ENCODE measurements at regions not wholly inside any gene's neighbourhood (a gene's known extent, or its start where the extent isn't known, plus 50 kb on each side); places are given as distances from the start of the nearest gene placed in this dataset.
"Not testable (repeated sequence)": the region's sequence is repeated elsewhere in the genome, so short reads cannot be mapped to it uniquely, and the experiment has no call there.

DNA sequence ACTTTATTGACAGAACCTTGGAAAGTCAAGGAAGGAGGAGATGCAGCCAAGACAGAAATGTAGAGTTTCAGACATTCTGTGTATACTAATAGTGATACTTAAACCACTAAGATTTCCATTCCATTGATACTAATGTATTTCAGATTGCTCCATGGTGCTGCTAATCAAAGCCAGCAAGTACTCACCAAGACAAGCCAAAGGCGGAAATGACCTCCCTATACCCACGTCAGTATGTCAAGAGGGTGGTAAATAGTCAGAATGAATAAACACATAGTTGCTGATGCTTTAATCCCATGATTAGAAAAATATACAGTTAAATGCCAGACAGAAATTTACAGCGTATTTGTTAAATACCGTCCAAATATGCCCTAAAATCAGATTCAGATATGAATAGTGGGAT lies 417.8 kb upstream of the INTU start:
- DNase-seq (ENCODE audit: low read depth in 2 of 2), result no peak

DNA sequence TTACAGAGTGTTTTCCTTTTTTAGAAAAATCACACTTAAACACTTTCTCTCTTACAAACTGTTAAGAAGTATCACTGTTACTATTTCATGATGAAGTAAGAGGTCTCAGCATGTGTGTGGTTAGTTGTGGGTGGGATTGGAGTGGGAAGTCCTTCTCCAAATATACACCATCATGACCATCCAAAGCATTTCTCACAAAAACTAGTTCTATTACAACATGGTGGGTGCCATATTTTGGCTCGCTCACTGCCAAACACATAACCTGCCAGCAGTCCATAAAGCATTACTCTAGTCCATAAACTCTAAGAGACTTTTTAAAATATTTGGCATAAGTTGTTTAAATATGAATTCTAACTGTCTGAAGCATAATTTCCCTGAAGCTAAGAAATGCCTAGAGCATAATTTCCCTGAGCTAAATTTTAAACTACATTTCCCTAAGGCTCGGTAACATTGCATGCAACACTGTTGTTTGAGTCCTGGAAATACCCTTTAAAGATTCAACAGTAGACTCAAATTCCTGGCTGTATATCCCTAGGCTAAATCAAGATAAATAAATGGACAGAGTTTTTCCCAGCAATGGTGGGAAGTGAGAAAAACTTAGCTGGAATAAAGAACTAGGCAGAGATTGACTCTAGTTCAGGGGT lies 415.0 kb upstream of the INTU start:
- no peak for DNase-seq (ENCODE audit: low read depth in 2 of 2)

DNA sequence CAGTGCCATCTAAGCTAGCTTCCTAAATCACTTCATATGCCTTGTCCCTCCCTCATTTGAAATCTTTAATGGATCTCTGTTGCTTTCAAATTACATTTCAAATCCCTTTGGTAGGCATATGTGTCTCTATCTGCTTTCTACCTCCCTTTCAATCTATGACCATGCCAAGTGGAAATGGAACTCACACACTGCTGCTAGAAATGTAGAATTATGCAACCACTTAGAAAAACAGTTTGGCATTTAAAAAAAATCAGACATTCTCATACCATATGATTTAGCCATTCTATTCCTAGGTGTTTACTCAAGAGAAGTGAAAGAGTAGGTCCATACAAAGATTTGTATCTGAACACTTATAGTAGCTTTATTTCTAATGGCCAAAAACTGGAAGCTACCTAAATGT lies 413.5 kb upstream of the INTU start:
- DNase-seq (ENCODE audit: low read depth in 2 of 2), result no peak

DNA sequence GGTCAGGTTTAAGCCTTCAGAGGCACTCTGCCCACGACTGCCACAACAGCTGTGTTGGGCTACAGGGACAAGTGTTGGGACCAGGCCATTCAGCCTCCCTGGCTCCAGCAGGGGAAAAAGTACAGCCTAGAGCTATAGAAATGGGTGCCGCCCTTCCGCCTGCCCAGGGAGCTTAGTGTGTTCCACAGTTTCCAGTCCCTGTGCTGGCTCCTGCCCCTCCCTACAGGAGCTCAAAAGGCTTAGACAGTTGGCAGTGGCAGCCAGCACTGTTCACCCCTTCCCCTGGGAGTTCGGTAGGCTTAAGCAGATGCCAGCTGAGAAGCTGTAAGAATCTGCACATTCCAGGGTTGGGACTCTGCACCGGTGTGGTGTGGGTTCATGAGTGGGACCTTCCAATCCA lies 408.2 kb upstream of the INTU start:
- DNase-seq (ENCODE audit: low read depth in 2 of 2), result no peak

DNA sequence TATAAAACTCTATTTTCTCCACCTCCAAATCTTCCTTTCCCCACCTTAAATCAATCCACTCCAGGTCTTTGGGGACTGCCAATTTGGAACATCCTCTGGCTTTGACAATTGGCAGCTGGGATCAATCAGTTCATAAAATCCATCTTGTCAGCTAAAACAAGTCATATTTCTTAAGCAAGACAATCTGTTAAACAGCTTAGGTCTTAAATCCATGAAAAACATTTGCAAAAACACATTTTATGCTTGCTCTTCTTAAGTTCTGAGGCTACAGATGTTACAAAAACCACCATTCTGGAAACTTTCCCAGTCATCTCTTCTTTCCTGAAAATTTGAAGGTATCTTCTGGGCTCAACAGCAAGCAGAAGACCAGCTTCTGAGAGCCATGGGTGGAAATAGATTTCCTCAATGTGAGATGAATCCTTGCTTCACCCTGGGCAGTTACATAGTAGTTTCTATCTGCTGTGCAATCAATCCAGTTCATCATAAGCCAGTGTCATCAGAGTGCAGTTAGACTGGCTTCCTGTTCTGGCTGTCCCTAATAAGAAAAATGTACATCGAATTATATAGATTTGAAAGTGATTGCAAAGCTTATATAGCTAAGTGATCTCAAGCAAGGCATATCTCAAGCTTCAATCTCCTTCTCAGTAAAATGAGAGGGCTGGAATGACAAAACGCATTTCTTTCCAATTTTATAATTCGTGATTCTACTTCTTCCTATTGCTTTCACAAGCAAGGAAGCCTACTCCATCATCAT lies 402.7 kb upstream of the INTU start:
- DNase-seq (ENCODE audit: low read depth in 2 of 2), result no peak

DNA sequence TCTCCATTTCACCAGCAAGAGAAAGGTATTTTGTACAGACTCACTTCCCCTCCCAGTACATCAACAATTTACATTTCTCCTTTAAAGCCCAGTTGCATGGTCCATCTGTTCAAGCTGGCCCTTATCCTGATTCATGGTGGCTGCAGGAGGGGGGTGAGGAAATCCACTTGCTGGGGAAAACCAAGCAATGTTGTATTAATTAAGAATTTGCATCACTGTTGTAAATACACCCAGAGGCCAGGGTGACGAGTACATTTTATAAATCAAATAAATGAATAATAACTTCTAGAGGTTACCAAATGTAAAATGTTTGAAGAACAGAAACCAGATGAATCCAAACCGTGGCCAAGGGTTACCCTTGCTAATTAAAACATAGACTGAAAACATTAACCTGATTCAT lies 395.9 kb upstream of the INTU start:
- DNase-seq (ENCODE audit: low read depth in 2 of 2), result no peak

DNA sequence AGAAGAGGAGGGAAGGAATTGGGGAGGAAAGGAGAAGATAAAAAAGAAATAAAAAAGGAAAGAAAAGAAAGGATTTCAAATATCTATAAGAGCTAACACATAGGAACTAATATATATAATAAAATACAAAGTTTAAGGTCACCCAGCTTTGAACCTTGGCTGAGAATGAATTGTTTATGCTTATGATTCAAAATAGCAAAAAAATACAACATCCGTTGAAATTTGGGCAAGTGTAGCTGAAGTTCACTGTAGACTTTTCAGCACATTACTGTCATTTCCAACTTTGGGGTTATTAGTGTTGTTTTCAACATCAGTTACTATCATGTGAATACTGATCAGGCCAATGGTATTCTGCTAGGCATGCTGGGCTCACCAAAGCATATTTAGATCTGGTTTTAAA lies 395.2 kb upstream of the INTU start:
- DNase-seq (ENCODE audit: low read depth in 2 of 2), result no peak

DNA sequence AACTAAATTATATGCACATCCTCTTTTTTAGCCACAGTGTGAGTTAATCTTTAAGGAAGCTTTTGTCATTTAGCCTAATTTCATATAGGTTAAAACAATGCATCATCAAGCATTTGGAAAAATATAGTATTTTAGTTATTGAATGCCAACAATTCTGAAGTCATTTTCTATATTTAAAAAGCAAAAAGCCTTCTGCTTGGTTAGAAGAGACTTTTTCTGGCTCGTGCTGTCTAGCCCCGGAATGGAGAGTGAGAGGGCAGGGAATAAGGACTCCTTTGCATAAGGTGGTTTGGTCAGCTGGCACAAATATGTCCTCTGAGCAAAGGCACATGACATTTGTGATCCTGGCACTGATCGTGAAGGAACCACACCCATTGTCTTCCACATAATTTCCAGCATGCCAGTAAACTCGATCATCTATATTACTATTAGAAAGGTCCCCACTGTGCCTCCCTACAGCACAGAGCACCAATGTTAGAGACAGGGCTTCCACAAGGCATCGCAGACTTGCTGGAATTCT lies 393.7 kb upstream of the INTU start:
- DNase-seq (ENCODE audit: low read depth in 2 of 2), result no peak

DNA sequence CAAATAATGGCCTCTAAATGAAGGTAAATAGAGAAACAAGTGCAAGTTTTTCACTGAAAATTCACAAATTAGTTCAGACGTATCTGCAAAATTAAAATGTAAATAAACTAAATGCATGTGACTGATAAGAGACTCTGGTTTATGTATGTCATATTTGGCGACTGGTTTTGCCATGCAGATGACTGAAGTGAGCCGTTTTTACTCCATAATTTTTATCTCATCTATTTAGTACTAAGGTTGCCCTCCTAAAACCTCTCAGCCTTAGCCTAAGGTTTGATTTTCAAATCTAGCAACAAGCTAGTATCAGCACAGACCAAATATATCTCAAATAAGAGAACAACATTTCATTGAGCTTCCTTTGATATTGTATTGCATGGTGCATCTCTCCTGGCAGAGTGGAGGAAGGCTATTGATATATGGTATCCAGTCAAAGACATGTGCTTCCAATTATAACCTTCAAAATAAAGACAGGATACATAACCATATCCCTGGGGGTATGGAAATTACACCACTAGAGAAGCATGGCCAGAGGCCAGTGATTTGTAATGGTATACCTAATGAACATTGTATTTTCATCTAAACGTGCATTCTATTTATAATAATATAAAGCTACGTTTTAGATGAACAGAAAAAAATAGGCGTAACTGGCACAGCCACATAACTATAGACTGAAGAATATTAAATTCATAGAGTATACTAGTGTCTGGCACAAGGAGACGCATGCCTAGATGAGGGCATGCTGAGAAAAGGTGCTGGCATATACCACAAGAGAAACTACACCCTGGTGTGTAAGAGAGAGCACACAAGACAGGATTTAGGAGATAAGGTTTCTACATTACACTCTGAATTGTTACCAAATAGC lies 392.6 kb upstream of the INTU start:
- no peak for DNase-seq (ENCODE audit: low read depth in 2 of 2)

DNA sequence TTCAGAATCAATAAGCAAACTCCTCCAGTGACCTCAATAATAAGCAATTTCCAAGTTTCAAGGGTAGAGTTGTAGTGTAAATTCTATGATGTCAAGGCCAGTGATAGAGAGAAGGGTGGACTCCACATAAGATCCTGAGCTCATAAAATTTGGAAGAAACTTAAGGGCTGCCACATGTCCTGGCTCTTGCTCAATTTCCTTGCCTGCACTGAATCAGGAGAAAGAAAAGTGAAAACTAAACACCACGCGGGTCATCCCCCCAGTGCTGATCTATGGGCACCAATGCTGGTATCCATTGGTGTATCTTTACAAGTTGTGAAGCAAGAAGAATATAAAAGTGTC lies 392.0 kb upstream of the INTU start:
- no peak for DNase-seq (ENCODE audit: low read depth in 2 of 2)

DNA sequence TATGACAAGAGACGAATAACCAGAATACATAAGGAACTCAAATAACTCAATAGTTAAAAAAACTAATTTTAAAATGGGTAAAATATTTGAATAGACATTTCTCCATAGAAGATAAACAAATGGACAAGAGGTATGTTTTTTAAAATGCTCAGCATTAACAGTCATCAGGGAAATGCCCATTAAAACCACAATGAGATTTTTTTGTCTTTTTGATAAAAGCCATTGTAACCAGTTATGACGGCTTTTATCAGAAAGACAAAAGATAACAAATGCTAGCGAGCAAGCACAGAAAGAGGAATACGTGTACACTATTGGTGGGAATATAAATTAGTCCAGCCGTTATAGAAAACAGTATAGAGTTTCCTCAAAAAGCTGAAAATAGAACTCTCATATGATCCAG lies 388.2 kb upstream of the INTU start:
- no peak for DNase-seq (ENCODE audit: low read depth in 2 of 2)

DNA sequence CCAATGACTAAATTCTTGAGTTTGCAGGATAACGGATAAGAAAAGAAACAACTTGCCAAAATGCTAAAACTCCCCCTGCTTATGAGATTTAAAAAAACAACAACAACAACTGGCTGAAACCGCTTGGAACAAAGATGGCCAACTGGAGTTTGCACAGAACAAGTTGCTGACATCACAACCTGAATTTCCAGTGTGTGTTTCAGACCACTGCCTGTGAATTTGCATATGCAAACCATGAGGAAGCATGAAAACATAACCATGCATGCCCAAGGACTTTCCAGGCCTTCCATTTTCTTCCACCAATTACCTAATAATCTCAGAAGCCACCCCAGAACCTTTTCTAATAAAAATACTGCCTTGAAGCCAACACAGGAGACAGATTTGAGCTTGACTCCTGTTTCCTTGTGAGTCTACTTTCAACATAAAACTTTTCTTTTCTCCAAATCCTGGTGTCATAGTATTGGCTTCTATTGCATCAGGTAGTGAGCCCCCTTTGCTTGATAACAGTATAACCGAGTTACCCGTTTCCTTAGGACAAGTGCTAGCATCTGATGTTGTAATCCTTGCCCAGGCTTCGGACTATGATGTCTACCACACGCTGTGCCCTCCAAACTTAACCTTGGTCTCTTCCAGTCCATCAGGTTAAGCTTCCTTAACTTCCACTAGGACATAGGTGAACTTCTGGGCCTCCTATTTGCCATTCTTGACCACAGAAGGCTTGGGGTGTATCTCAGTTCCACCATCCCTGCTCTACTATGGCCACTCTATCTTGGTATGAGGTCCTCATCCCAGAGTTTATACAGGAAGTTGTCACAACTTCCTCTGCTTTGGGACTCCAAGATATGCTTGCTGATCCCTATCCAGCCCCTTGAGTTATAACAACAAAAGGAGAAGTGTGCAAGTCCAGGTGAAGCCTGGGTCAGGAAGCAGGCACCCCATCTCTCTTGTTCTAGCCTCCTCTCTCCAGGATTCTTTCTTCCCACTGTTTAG lies 385.5 kb upstream of the INTU start:
- no peak for DNase-seq (ENCODE audit: low read depth in 2 of 2)

DNA sequence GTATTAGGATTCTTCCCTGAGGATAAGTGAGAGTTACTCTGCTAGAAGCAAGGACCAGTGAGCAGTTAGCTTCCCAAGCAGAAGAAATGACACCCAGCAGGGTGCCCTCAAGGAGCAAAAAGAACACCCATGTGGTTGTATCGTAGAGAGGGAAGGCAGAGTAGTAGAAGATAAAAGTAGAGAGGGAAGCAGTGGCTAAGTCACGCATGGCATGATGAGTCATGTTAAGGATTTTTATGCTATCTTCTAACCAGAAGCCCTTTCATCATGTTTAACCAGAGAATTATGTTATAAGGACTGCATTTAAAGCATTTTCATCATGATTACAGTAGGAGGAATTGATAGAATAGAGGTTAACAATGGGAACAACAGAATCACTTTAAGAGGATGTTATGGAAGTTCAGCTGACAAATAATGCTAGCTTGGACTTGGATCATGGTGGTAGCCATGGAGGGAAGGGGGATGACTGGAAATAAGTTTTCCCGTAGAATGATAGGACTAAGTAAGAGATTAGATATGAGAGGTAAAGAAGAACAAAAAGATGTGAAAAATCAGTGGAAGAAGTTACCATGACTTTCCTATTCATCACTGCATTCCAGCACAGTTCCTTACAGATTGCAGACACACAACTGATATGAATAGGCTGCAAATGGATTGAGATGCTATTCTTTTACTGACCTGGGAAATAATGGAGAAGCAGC lies 383.5 kb upstream of the INTU start:
- no peak for DNase-seq (ENCODE audit: low read depth in 2 of 2)

DNA sequence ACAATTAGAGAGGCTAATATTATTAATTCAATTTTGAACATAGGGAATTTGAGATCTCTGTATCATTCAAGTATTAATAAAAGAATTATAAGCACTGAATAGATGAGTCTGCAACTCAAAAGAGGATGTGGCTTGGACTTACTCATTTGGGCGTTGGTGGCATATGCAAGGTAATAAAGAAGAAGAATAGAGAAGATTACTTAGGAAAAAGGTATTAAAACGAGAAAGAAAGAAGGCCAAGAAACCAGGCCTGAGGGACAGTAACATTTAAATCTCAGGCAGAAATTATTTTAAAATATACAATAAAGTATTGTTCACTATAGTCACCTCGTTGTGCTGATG lies 383.0 kb upstream of the INTU start:
- DNase-seq (ENCODE audit: low read depth in 2 of 2), result no peak

DNA sequence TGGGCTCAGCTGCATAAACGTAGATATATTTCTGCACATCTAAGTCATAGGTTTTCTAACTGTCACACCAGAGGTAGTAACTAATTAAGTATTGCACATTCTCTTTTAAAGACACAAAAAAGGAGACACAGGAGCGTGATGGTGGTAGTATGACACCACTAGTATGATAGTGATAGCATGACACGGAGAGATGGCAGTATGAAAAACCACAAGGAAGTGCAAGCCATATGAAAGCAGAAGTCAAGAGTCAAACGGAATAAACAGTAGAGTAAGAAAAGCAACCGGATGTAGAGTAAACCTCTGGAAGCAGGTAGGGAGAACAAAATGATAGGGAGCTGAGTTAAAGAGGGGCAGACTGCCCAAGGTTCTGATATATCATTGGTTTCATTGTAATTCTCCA lies 382.2 kb upstream of the INTU start:
- no peak for DNase-seq (ENCODE audit: low read depth in 2 of 2)

DNA sequence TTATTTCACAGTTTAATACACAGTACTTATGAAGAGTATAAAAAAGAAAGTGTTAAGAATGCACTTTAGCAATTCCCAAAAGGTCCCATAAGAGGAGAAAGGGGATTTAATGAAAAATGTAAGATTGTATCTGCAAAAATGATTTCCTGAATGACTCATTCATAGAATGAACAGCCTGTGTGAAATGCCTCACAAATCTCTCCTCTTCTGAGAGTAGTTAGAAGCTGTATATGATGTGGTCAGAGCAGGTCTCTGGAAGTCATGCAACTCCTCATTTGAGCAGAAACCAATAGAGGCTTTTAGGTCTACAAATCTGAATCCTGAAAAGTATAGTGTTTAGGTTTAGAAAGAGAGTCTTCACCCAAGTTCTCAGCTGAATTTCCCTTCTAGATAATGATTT lies 381.3 kb upstream of the INTU start:
- no peak for DNase-seq (ENCODE audit: low read depth in 2 of 2)

DNA sequence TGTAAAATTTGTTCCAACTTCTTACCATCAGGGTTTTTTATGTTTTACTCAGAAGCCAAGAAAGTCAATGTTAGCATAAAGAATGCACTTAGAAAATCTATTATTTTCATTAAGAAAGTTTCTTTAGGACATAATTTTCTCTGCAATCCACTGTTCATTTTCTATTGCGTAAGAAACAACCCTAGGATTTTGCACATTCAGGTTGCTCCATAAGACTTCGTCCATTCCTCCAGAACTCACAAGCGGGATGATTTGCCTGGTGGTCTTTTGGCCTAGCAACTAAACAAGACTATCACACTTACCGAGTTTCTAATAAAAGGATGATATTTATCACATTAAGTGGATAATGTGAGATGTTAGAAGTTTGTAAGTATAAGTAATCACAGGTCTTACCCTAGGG lies 376.3 kb upstream of the INTU start:
- DNase-seq (ENCODE audit: low read depth in 2 of 2), result no peak

DNA sequence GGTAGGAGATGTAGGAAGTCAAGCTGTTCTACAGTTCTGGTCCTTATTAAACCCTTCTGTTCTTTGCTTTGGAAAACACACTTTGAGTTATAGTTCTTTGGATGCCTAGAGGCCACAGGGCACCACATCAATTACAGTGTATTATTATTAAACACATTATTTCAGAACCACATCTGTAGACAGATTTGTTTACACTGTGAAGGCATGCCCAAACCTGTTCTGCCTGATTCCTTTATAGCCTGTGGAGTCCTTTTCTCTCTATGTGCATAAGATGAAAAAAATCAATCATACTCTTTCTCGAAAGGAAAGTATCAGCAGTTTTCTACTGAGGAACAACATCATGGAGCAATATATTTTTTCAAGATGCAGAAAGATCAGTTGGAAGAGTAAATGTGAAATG lies 371.3 kb upstream of the INTU start:
- no peak for DNase-seq (ENCODE audit: low read depth in 2 of 2)

DNA sequence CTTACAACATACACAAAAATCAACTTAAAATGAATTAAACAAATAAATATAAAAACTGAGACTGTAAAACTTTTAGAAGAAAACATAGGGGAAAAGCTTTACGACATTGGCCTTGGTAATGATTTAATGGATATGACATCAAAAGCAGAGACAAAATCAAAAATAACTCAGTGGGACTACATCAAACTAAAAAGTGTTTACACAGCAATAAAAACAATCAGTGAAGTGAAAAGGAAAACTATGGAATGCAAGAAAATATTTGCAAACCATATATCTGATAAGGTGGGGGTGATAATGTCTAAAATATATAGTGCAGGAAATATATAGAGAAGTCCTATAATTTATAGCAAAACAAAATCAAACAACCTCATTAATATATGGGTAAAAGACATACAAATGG lies 364.4 kb upstream of the INTU start:
- no peak for DNase-seq (ENCODE audit: low read depth in 2 of 2)

DNA sequence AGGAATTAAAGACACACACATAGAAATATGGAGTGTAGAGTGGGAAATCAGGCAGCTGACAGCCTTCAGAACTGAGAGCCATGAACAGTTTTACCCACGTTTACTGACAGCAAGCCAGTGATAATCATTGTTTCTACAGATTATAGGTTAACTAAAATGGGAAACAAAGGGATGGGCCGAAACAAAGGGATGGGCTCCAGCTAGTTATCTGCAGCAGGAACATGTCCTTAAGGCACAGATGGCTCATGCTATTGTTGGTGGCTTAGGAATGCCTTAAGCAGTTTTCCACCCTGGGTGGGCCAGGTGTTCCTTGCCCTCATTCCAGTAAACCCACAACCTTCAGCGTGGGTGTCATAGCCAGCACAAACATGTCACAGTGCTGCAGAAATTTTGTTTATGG lies 355.7 kb upstream of the INTU start:
- not testable (repeated sequence) for DNase-seq (ENCODE audit: low read depth in 2 of 2)

DNA sequence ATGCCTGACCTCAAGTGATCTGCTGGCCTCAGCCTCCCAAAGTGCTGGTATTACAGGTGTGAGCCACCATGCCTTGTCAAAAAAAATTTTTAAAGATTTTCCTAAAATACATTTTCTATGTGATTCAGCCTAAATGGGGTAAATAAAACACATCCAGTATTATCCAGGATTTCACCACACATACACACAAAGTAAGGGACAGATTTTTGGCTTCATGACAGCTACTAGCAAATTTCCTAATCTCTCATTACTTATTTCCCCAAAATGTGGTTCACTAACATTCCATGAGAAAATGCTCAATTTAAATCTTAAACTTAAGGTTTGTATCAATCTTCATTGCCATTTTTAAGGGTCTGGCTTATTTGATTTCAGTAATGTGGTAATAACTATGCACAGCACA lies 348.5 kb upstream of the INTU start:
- DNase-seq (ENCODE audit: low read depth in 2 of 2), result no peak

Data from stimulated activated CD8-positive, alpha-beta memory T cell treated with anti-CD3 and anti-CD28 coated beads, Interleukin-15, amount 100 ng/mL, for 48 hours (primary cell).